ENCODE measurements at regions not wholly inside any gene's neighbourhood (a gene's known extent, or its start where the extent isn't known, plus 50 kb on each side); places are given as distances from the start of the nearest gene placed in this dataset.

DNA sequence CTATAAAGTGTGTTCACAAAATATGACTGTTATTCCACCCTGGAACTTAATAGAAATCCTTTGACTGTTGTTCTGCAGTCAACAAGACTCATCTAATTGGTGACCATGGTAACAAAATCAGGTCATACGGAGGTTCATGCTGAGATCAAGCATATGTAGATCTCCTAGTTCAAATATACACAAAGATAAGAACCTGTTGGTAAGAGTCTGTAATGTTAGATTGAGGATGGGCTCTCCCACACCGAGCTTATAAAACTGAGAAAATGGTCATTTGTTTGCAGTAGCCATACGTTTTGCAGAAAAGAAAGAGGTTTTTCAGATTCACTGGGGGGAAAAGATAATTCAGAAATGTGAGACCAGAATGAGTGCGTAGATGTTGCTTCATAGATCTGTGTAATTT, 468.1 kb downstream of the RPS6KC1 start:
- intact Hi-C loops (cut with DNase I), result no loop called here
- Histone ChIP-seq H3K9ac (ENCODE audit: low read length in 3 of 3) (no peak overlapping the region), H3K36me3 (ENCODE audit: control insufficient read depth in 2 of 3, insufficient read depth in 3 of 3, low read length in 3 of 3) (no peaks in the 10 kb centered on the region), H3K27ac (ENCODE audit: low read depth in 2 of 2, low read length in 2 of 2) (no peak overlapping the region), H3K4me3 (ENCODE audit: low read length in 3 of 3) (no peak overlapping the region), H3K9me3 (ENCODE audit: control insufficient read depth in 2 of 3, insufficient read depth in 1 of 3, low read length in 3 of 3) (no peaks in the 10 kb centered on the region), H3K4me1 (ENCODE audit: control insufficient read depth in 2 of 3, insufficient read depth in 2 of 3, low read depth in 1 of 3, low read length in 3 of 3) (no peaks in the 10 kb centered on the region), H3K27me3 (ENCODE audit: control insufficient read depth, insufficient read depth, low read length) (no peaks in the 10 kb centered on the region)
- FAIRE-seq, result no peak
- DNase-seq, result no peak
- TF ChIP-seq, protein P1, sequence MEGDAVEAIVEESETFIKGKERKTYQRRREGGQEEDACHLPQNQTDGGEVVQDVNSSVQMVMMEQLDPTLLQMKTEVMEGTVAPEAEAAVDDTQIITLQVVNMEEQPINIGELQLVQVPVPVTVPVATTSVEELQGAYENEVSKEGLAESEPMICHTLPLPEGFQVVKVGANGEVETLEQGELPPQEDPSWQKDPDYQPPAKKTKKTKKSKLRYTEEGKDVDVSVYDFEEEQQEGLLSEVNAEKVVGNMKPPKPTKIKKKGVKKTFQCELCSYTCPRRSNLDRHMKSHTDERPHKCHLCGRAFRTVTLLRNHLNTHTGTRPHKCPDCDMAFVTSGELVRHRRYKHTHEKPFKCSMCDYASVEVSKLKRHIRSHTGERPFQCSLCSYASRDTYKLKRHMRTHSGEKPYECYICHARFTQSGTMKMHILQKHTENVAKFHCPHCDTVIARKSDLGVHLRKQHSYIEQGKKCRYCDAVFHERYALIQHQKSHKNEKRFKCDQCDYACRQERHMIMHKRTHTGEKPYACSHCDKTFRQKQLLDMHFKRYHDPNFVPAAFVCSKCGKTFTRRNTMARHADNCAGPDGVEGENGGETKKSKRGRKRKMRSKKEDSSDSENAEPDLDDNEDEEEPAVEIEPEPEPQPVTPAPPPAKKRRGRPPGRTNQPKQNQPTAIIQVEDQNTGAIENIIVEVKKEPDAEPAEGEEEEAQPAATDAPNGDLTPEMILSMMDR (IDR thresholded peaks at IDR 0.05; ENCODE audit: borderline replicate concordance, extremely low read depth, insufficient read depth), result no peak

DNA sequence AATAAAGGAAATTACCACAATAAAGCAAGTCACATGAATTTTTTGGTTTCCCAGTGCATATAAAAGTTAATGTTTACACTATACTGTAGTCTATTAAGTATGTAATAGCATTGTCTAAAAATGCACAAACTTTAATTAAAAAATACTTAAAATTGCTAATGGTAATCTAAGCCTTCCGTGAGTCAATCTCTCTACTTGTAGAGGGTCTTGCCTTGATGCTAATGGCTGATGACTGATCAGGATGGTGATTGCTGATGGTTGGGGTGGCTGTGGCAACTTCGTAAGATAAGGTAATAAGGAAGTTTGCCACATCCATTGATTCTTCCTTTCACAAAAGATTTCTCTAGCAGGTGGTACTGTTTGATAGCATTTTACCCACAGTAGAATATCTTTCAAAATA, 466.6 kb upstream of the PROX1 start:
- no peak overlapping the region for H3K9ac ChIP-seq (ENCODE audit: low read length in 3 of 3)
- DNase-seq, result no peak
- H3K4me1 ChIP-seq (ENCODE audit: control insufficient read depth in 2 of 3, insufficient read depth in 2 of 3, low read depth in 1 of 3, low read length in 3 of 3), result no peaks in the 10 kb centered on the region
- H3K27ac ChIP-seq (ENCODE audit: low read depth in 2 of 2, low read length in 2 of 2), result no peak overlapping the region
- H3K4me3 ChIP-seq (ENCODE audit: low read length in 3 of 3), result no peak overlapping the region
- intact Hi-C loops (cut with DNase I), result no loop called here
- H3K27me3 ChIP-seq (ENCODE audit: control insufficient read depth, insufficient read depth, low read length), result no peaks in the 10 kb centered on the region
- TF ChIP-seq, protein P1 (IDR thresholded peaks at IDR 0.05; ENCODE audit: borderline replicate concordance, extremely low read depth, insufficient read depth), result no peak
- H3K36me3 ChIP-seq (ENCODE audit: control insufficient read depth in 2 of 3, insufficient read depth in 3 of 3, low read length in 3 of 3), result no peaks in the 10 kb centered on the region
- H3K9me3 ChIP-seq (ENCODE audit: control insufficient read depth in 2 of 3, insufficient read depth in 1 of 3, low read length in 3 of 3), result no peaks in the 10 kb centered on the region
- no peak for FAIRE-seq

DNA sequence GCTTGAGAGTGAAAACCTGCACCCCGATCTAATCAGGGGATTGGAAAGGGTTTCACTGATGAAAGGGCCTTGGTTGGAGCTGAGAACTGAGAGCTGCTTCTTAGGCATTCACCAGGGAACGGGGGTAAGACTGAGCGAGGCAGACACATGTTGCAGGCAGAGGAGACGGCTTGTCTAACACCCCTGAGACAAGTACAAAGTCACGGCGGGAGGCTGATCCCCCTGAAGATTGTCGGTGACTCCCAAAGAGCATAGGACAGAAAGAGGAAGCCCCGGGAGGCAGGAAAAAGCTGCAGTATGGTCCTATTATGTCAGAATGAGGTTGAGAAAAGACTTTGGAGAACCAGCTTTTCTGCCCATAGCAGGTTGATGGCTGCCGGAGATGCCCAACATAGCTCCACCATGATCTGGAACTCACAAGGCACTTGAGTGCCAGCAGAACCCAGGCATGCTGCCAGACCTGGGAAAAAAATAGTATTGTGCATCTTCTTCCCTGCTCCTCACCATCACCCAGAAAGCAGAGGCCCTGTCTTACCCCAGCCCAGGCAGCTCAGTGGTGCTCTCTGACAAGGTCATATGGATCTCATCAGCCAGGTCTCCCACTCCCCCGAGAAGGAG, 463.9 kb upstream of the PROX1 start:
- DNase-seq (no peak), FAIRE-seq (no peak)
- intact Hi-C loops (cut with DNase I), result no loop called here
- Histone ChIP-seq H3K27me3 (ENCODE audit: control insufficient read depth, insufficient read depth, low read length) (no peaks in the 10 kb centered on the region), H3K4me3 (ENCODE audit: low read length in 3 of 3) (no peak overlapping the region), H3K9ac (ENCODE audit: low read length in 3 of 3) (no peak overlapping the region), H3K36me3 (ENCODE audit: control insufficient read depth in 2 of 3, insufficient read depth in 3 of 3, low read length in 3 of 3) (no peaks in the 10 kb centered on the region), H3K9me3 (ENCODE audit: control insufficient read depth in 2 of 3, insufficient read depth in 1 of 3, low read length in 3 of 3) (no peaks in the 10 kb centered on the region), H3K4me1 (ENCODE audit: control insufficient read depth in 2 of 3, insufficient read depth in 2 of 3, low read depth in 1 of 3, low read length in 3 of 3) (no peaks in the 10 kb centered on the region), H3K27ac (ENCODE audit: low read depth in 2 of 2, low read length in 2 of 2) (no peak overlapping the region)
- TF ChIP-seq, protein P1 (IDR thresholded peaks at IDR 0.05; ENCODE audit: borderline replicate concordance, extremely low read depth, insufficient read depth), result no peak

DNA sequence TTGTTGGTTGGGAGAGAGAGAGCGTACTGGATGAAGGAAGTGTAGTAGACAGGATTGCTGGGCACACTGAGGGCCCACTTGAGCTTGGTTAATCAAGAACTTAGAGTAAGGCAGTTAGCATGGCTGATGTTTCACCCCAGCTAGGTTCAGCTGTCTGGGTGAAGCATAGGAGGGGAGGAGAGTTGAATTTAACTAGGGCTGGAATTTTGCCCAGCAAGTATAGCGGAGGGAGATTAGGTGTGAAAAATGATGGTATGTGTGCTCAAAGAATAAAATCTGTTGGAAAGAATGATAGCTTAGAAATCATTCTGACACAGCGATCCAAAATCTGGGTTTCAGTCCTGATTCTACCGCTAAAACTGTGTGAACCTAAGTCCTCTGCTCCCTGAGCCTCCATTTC, 461.5 kb upstream of the PROX1 start:
- no peaks in the 10 kb centered on the region for H3K9me3 ChIP-seq (ENCODE audit: control insufficient read depth in 2 of 3, insufficient read depth in 1 of 3, low read length in 3 of 3)
- no peak overlapping the region for H3K9ac ChIP-seq (ENCODE audit: low read length in 3 of 3)
- intact Hi-C loops (cut with DNase I), result no loop called here
- FAIRE-seq (no peak), DNase-seq (no peak)
- no peaks in the 10 kb centered on the region for H3K27me3 ChIP-seq (ENCODE audit: control insufficient read depth, insufficient read depth, low read length)
- no peaks in the 10 kb centered on the region for H3K4me1 ChIP-seq (ENCODE audit: control insufficient read depth in 2 of 3, insufficient read depth in 2 of 3, low read depth in 1 of 3, low read length in 3 of 3)
- H3K4me3 ChIP-seq (ENCODE audit: low read length in 3 of 3), result no peak overlapping the region
- TF ChIP-seq, protein P1 (IDR thresholded peaks at IDR 0.05; ENCODE audit: borderline replicate concordance, extremely low read depth, insufficient read depth), result no peak
- no peaks in the 10 kb centered on the region for H3K36me3 ChIP-seq (ENCODE audit: control insufficient read depth in 2 of 3, insufficient read depth in 3 of 3, low read length in 3 of 3)
- no peak overlapping the region for H3K27ac ChIP-seq (ENCODE audit: low read depth in 2 of 2, low read length in 2 of 2)

Measured in kidney (tissue), 13 donors.